ENCODE measurements at regions not wholly inside any gene's neighbourhood (a gene's known extent, or its start where the extent isn't known, plus 50 kb on each side); places are given as distances from the start of the nearest gene placed in this dataset.

- Histone ChIP-seq H3K27me3 (ENCODE audit: control insufficient read depth in 1 of 2, insufficient read depth in 2 of 2, low read length in 2 of 2) (no peaks in the 10 kb centered on the region), H3K27ac (ENCODE audit: low read depth in 2 of 2, low read length in 1 of 2) (no peak overlapping the region), H3K9me3 (ENCODE audit: control insufficient read depth in 2 of 2, insufficient read depth in 1 of 2, low read depth in 1 of 2, low read length in 1 of 2) (peaks cover 3 to 7% of the 10 kb centered on the region in 2 donors), H3K4me1 (ENCODE audit: control insufficient read depth in 2 of 2, insufficient read depth in 2 of 2, low read length in 1 of 2) (no peaks in the 10 kb centered on the region), H3K4me3 (ENCODE audit: low read depth in 1 of 2, low read length in 2 of 2) (no peak overlapping the region), H3K36me3 (ENCODE audit: control insufficient read depth in 2 of 2, insufficient read depth in 2 of 2, low read length in 1 of 2) (no peaks in the 10 kb centered on the region)
- 58 to 61% methylated on average over 10 of the region's 10 CpGs for WGBS, 2 donors
Observed at GRCh38 chr12:127355061-127355841, 911.7 kb upstream of the TMEM132C start.

DNA sequence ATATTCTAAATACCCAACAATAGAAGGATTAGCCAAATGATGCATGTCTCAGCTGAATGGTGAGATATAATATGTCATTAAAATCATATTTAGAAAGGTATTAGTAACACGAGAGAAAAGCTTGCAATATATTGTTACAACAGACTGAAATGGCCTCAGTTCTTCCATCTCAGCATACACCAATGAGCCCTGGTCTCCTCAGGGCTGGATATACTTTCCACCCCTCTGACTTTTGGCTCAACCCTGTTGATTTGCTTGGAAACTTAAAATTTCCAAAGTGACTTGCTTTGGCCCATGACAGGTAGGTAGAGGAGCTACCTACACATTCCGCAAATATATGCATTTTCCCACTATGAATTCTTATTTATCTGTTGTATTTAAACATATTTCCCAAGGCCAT lies 908.1 kb upstream of the TMEM132C start:
- Histone ChIP-seq H3K4me3 (ENCODE audit: low read depth in 1 of 2, low read length in 2 of 2) (no peak overlapping the region), H3K4me1 (ENCODE audit: control insufficient read depth in 2 of 2, insufficient read depth in 2 of 2, low read length in 1 of 2) (no peaks in the 10 kb centered on the region), H3K36me3 (ENCODE audit: control insufficient read depth in 2 of 2, insufficient read depth in 2 of 2, low read length in 1 of 2) (no peaks in the 10 kb centered on the region), H3K27me3 (ENCODE audit: control insufficient read depth in 1 of 2, insufficient read depth in 2 of 2, low read length in 2 of 2) (no peaks in the 10 kb centered on the region), H3K9me3 (ENCODE audit: control insufficient read depth in 2 of 2, insufficient read depth in 1 of 2, low read depth in 1 of 2, low read length in 1 of 2) (peaks cover 2 to 3% of the 10 kb centered on the region in 2 donors), H3K27ac (ENCODE audit: low read depth in 2 of 2, low read length in 1 of 2) (no peak overlapping the region)
- 62 to 79% methylated on average over 2 of the region's 2 CpGs for WGBS, 2 donors

GRCh38 chr12:127360580-127360979 lies 906.4 kb upstream of the TMEM132C start:
- H3K4me1 ChIP-seq (ENCODE audit: control insufficient read depth in 2 of 2, insufficient read depth in 2 of 2, low read length in 1 of 2), result no peaks in the 10 kb centered on the region
- no peaks in the 10 kb centered on the region for H3K27me3 ChIP-seq (ENCODE audit: control insufficient read depth in 1 of 2, insufficient read depth in 2 of 2, low read length in 2 of 2)
- no peaks in the 10 kb centered on the region for H3K36me3 ChIP-seq (ENCODE audit: control insufficient read depth in 2 of 2, insufficient read depth in 2 of 2, low read length in 1 of 2)
- H3K9me3 ChIP-seq (ENCODE audit: control insufficient read depth in 2 of 2, insufficient read depth in 1 of 2, low read depth in 1 of 2, low read length in 1 of 2), result no peaks in the 10 kb centered on the region
- 89 to 91% methylated on average over 6 of the region's 6 CpGs for WGBS, 2 donors
- H3K27ac ChIP-seq (ENCODE audit: low read depth in 2 of 2, low read length in 1 of 2), result no peak overlapping the region
- no peak overlapping the region for H3K4me3 ChIP-seq (ENCODE audit: low read depth in 1 of 2, low read length in 2 of 2)

DNA sequence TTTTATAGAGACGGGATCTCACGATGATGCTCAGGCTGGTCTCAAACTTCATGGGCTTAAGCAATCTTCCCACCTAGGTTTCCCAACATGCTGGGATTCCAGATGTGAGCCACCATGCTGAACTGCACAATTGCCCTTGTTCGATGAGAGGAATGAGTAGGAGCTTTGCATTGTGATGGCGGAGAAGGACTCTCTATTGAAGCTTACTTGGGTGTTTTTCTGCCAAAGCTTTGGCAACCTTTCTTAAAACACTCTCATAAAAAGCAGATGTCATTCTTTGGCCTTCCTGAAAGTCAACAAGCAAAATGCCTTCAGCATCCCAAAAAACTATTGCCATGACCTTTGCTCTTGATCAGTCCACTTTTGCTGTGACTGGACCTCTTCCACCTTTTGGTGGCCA lies 904.8 kb upstream of the TMEM132C start:
- WGBS, 2 donors, result 91 to 93% methylated on average over 4 of the region's 4 CpGs
- H3K4me3 ChIP-seq (ENCODE audit: low read depth in 1 of 2, low read length in 2 of 2), result no peak overlapping the region

GRCh38 chr12:127363392-127363791 lies 903.6 kb upstream of the TMEM132C start:
- Histone ChIP-seq H3K27me3 (ENCODE audit: control insufficient read depth in 1 of 2, insufficient read depth in 2 of 2, low read length in 2 of 2) (no peaks in the 10 kb centered on the region), H3K4me1 (ENCODE audit: control insufficient read depth in 2 of 2, insufficient read depth in 2 of 2, low read length in 1 of 2) (no peaks in the 10 kb centered on the region), H3K27ac (ENCODE audit: low read depth in 2 of 2, low read length in 1 of 2) (no peak overlapping the region), H3K4me3 (ENCODE audit: low read depth in 1 of 2, low read length in 2 of 2) (no peak overlapping the region), H3K36me3 (ENCODE audit: control insufficient read depth in 2 of 2, insufficient read depth in 2 of 2, low read length in 1 of 2) (no peaks in the 10 kb centered on the region), H3K9me3 (ENCODE audit: control insufficient read depth in 2 of 2, insufficient read depth in 1 of 2, low read depth in 1 of 2, low read length in 1 of 2) (no peaks in the 10 kb centered on the region)
- WGBS, 2 donors, result 47 to 56% methylated on average over 2 of the region's 2 CpGs

More for the DNA sequence above, 904.8 kb upstream of the TMEM132C start:
- Histone ChIP-seq H3K36me3 (ENCODE audit: control insufficient read depth in 2 of 2, insufficient read depth in 2 of 2, low read length in 1 of 2) (no peaks in the 10 kb centered on the region), H3K4me1 (ENCODE audit: control insufficient read depth in 2 of 2, insufficient read depth in 2 of 2, low read length in 1 of 2) (no peaks in the 10 kb centered on the region), H3K9me3 (ENCODE audit: control insufficient read depth in 2 of 2, insufficient read depth in 1 of 2, low read depth in 1 of 2, low read length in 1 of 2) (no peaks in the 10 kb centered on the region), H3K27ac (ENCODE audit: low read depth in 2 of 2, low read length in 1 of 2) (no peak overlapping the region), H3K27me3 (ENCODE audit: control insufficient read depth in 1 of 2, insufficient read depth in 2 of 2, low read length in 2 of 2) (no peaks in the 10 kb centered on the region)

DNA sequence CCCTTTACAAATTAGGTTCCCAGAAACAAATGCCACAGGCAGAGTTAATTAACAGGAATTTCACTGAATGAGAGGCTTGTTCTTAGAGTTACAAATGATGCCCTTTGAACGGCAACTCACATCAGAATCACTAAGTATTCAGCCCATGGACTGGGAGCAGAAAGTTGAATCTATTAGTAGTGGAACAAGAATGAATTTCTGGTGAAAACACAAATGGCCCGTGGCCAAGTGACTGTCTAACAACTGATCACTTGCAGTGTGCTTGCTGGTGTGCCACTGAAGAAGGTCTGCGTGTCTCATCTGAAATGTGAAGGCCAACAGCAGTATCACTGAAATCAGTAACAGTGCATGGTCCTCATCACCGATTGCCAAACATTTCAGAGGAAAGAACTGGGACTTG lies 893.4 kb upstream of the TMEM132C start:
- H3K4me3 ChIP-seq (ENCODE audit: low read depth in 1 of 2, low read length in 2 of 2), result no peak overlapping the region
- no peak overlapping the region for H3K27ac ChIP-seq (ENCODE audit: low read depth in 2 of 2, low read length in 1 of 2)
- no peaks in the 10 kb centered on the region for H3K4me1 ChIP-seq (ENCODE audit: control insufficient read depth in 2 of 2, insufficient read depth in 2 of 2, low read length in 1 of 2)
- 81 to 85% methylated on average over 4 of the region's 4 CpGs for WGBS, 2 donors
- no peaks in the 10 kb centered on the region for H3K36me3 ChIP-seq (ENCODE audit: control insufficient read depth in 2 of 2, insufficient read depth in 2 of 2, low read length in 1 of 2)
- no peaks in the 10 kb centered on the region for H3K27me3 ChIP-seq (ENCODE audit: control insufficient read depth in 1 of 2, insufficient read depth in 2 of 2, low read length in 2 of 2)
- peaks cover 0 to 5% of the 10 kb centered on the region in 2 donors for H3K9me3 ChIP-seq (ENCODE audit: control insufficient read depth in 2 of 2, insufficient read depth in 1 of 2, low read depth in 1 of 2, low read length in 1 of 2)

DNA sequence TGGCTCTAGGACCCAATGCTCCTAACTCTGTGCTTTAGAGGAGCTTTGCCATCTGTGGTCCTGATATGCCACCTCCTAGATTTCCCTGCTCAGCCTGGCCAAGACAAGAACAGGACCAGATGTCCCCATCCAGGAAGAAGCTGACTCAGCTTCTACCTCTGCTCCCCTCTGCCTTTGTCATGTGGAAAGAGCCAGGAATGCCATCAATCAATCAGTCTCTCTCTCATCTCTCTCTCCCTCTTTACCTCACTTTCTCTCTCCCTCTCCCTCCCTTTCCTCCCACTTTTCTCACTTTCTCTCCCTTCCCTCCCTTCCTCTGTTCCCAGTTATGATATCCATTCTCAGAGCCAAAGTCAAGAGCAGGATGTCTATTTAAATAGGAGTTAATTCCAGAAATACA lies 892.5 kb upstream of the TMEM132C start:
- Histone ChIP-seq H3K4me3 (ENCODE audit: low read depth in 1 of 2, low read length in 2 of 2) (no peak overlapping the region), H3K27ac (ENCODE audit: low read depth in 2 of 2, low read length in 1 of 2) (no peak overlapping the region), H3K36me3 (ENCODE audit: control insufficient read depth in 2 of 2, insufficient read depth in 2 of 2, low read length in 1 of 2) (no peaks in the 10 kb centered on the region), H3K4me1 (ENCODE audit: control insufficient read depth in 2 of 2, insufficient read depth in 2 of 2, low read length in 1 of 2) (no peaks in the 10 kb centered on the region), H3K9me3 (ENCODE audit: control insufficient read depth in 2 of 2, insufficient read depth in 1 of 2, low read depth in 1 of 2, low read length in 1 of 2) (no peaks in the 10 kb centered on the region), H3K27me3 (ENCODE audit: control insufficient read depth in 1 of 2, insufficient read depth in 2 of 2, low read length in 2 of 2) (no peaks in the 10 kb centered on the region)

DNA sequence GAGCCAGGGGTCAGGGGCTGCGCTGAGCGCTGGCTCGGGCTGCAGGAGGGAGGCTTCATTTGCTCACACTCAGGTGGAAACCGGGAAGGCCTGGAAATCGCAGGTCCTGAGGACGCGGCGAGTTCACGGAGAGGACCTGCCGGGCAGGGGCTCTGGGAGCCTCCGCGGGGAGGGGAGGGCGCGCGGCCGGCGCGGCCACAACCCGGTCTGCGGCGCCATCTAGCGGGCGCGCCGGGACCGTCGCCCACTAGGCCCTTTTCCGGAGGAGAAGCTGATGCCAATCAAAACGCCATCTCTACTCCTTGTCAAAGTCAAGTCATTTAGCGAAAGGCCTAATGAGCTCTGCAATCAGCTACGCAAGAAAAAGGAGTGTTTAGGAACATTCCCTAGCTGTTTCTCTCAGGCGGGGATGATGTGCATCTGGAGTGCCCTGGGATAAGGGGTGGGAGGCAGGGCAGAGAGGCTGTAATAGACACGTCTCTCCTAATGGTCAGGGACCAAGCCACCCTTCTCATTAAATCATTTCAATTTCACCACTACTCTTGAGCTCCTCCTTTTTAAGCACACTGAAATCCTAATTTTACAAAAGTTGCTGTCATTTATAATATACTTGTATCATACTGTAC lies 885.8 kb upstream of the TMEM132C start:
- no peak overlapping the region for H3K27ac ChIP-seq (ENCODE audit: low read depth in 2 of 2, low read length in 1 of 2)
- H3K9me3 ChIP-seq (ENCODE audit: control insufficient read depth in 2 of 2, insufficient read depth in 1 of 2, low read depth in 1 of 2, low read length in 1 of 2), result no peaks in the 10 kb centered on the region
- no peaks in the 10 kb centered on the region for H3K27me3 ChIP-seq (ENCODE audit: control insufficient read depth in 1 of 2, insufficient read depth in 2 of 2, low read length in 2 of 2)
- WGBS, 2 donors, result 6% methylated on average over 33 of the region's 33 CpGs
- H3K4me1 ChIP-seq (ENCODE audit: control insufficient read depth in 2 of 2, insufficient read depth in 2 of 2, low read length in 1 of 2), result no peaks in the 10 kb centered on the region
- H3K4me3 ChIP-seq (ENCODE audit: low read depth in 1 of 2, low read length in 2 of 2), result no peak overlapping the region
- no peaks in the 10 kb centered on the region for H3K36me3 ChIP-seq (ENCODE audit: control insufficient read depth in 2 of 2, insufficient read depth in 2 of 2, low read length in 1 of 2)

- Histone ChIP-seq H3K4me1 (ENCODE audit: control insufficient read depth in 2 of 2, insufficient read depth in 2 of 2, low read length in 1 of 2) (no peaks in the 10 kb centered on the region), H3K9me3 (ENCODE audit: control insufficient read depth in 2 of 2, insufficient read depth in 1 of 2, low read depth in 1 of 2, low read length in 1 of 2) (no peaks in the 10 kb centered on the region), H3K36me3 (ENCODE audit: control insufficient read depth in 2 of 2, insufficient read depth in 2 of 2, low read length in 1 of 2) (no peaks in the 10 kb centered on the region), H3K27ac (ENCODE audit: low read depth in 2 of 2, low read length in 1 of 2) (no peak overlapping the region), H3K27me3 (ENCODE audit: control insufficient read depth in 1 of 2, insufficient read depth in 2 of 2, low read length in 2 of 2) (no peaks in the 10 kb centered on the region), H3K4me3 (ENCODE audit: low read depth in 1 of 2, low read length in 2 of 2) (no peak overlapping the region)
- WGBS, 2 donors, result 68 to 77% methylated on average over 6 of the region's 6 CpGs
Observed at GRCh38 chr12:127381681-127382080, 885.3 kb upstream of the TMEM132C start.

DNA sequence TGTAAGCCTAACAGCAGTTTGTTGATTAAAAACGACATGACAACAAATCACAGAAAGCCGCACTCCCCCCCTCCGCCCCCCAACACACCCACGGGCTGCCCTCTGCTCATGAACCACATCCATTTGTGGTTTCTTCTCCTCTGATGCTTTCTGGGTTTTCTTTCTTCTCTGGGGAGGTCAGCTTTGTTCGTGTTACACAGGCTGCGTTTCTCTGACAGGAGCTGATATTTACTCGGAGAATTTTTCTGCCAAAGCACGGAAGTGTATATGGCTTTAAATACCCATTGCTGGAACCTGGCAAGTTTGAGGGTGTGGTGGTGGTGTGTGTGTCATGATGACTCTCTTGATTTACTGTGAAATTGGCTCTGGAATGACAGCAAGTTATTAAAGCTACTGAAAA lies 883.7 kb upstream of the TMEM132C start:
- WGBS, 2 donors, result 47 to 56% methylated on average over 8 of the region's 8 CpGs

More for the DNA sequence above, 883.7 kb upstream of the TMEM132C start:
- no peaks in the 10 kb centered on the region for H3K9me3 ChIP-seq (ENCODE audit: control insufficient read depth in 2 of 2, insufficient read depth in 1 of 2, low read depth in 1 of 2, low read length in 1 of 2)
- no peaks in the 10 kb centered on the region for H3K36me3 ChIP-seq (ENCODE audit: control insufficient read depth in 2 of 2, insufficient read depth in 2 of 2, low read length in 1 of 2)
- no peak overlapping the region for H3K27ac ChIP-seq (ENCODE audit: low read depth in 2 of 2, low read length in 1 of 2)
- H3K4me3 ChIP-seq (ENCODE audit: low read depth in 1 of 2, low read length in 2 of 2), result no peak overlapping the region
- H3K4me1 ChIP-seq (ENCODE audit: control insufficient read depth in 2 of 2, insufficient read depth in 2 of 2, low read length in 1 of 2), result no peaks in the 10 kb centered on the region
- H3K27me3 ChIP-seq (ENCODE audit: control insufficient read depth in 1 of 2, insufficient read depth in 2 of 2, low read length in 2 of 2), result no peaks in the 10 kb centered on the region
